Right forelimb (tissue), 1 donor: ENCODE measurements at regions not wholly inside any gene's neighbourhood (a gene's known extent, or its start where the extent isn't known, plus 50 kb on each side); places are given as distances from the start of the nearest gene placed in this dataset.

Experiments
- DNase-seq: peaks from one replicate; pipeline ENCODE4 v3.0.0-alpha.2; 2018

GRCh38 chr15:89399238-89400115 is 64.9 kb upstream of the POLG start:
- no peak for DNase-seq

- no peak for DNase-seq
These were observed 64.2 kb upstream of the POLG start for GRCh38 chr15:89398896-89399237.

- no peak for DNase-seq
These were observed 63.0 kb upstream of the POLG start for GRCh38 chr15:89397653-89398023.

GRCh38 chr15:89396723-89397652 is 62.4 kb upstream of the POLG start:
- DNase-seq, result no peak

- DNase-seq, result no peak
These were observed 61.4 kb upstream of the POLG start for GRCh38 chr15:89395996-89396395.

GRCh38 chr15:89395461-89395871 is 60.8 kb upstream of the POLG start:
- DNase-seq, result no peak

- no peak for DNase-seq
These were observed 60.4 kb upstream of the POLG start for GRCh38 chr15:89395031-89395430.

- no peak for DNase-seq
These were observed 58.4 kb upstream of the POLG start for GRCh38 chr15:89393056-89393455.

GRCh38 chr15:89391685-89392257 is 57.1 kb upstream of the POLG start:
- no peak for DNase-seq

GRCh38 chr15:89389841-89390603 is 55.4 kb upstream of the POLG start:
- no peak for DNase-seq

- DNase-seq, result no peak
These were observed 52.7 kb upstream of the POLG start for GRCh38 chr15:89387140-89387903.

- no peak for DNase-seq
These were observed 51.1 kb upstream of the POLG start for GRCh38 chr15:89385596-89386331.
